ENCODE measurements at regions not wholly inside any gene's neighbourhood (a gene's known extent, or its start where the extent isn't known, plus 50 kb on each side); places are given as distances from the start of the nearest gene placed in this dataset.
"Not testable (repeated sequence)": the region's sequence is repeated elsewhere in the genome, so short reads cannot be mapped to it uniquely, and the experiment has no call there.

DNA sequence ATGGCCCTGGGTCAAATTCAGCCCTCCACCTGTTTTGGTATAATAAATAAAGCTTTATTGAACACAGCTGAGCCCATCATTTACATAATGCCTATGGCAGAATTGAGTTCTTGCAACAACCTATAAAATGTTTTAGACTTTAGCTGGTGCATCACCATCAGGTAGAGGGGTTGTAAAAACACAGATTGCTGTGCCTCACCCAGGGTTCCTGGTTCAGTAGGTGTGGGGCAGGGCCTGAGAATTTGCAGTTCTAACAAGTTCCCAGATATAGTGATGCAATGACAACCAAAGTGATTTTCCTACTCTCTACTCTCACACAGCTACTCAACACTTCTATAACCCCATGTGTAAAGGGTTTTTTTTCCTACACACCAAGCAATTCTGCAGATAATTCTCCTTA lies 120.0 kb upstream of the EGFL6 start:
- TF ChIP-seq, protein P1, sequence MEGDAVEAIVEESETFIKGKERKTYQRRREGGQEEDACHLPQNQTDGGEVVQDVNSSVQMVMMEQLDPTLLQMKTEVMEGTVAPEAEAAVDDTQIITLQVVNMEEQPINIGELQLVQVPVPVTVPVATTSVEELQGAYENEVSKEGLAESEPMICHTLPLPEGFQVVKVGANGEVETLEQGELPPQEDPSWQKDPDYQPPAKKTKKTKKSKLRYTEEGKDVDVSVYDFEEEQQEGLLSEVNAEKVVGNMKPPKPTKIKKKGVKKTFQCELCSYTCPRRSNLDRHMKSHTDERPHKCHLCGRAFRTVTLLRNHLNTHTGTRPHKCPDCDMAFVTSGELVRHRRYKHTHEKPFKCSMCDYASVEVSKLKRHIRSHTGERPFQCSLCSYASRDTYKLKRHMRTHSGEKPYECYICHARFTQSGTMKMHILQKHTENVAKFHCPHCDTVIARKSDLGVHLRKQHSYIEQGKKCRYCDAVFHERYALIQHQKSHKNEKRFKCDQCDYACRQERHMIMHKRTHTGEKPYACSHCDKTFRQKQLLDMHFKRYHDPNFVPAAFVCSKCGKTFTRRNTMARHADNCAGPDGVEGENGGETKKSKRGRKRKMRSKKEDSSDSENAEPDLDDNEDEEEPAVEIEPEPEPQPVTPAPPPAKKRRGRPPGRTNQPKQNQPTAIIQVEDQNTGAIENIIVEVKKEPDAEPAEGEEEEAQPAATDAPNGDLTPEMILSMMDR (IDR thresholded peaks at IDR 0.05; ENCODE audit: insufficient read depth, low read depth, low read length, missing control alignments), result no peak
- no peak overlapping the region for H3K4me3 ChIP-seq (ENCODE audit: low read length)
- DNase-seq (ENCODE audit: low read depth), result no peak

DNA sequence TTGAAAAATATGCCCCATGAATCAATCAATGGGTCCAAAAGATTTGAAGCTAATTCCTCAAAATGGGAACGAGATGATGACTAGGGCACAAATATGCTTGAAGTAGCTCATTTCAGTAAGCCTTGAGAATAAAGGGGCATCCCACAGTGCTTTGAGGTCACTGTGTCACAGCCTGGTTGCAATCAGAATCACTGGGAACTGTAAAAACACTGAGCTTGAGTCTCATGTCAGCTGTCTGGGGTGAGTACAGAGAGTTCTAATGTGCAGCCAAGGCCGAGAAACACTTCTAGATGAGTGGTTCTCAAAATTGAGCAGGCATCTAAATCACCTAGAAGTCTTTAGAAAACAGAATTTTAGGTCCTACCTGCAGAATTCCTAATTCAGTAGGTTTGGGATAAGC lies 120.5 kb upstream of the EGFL6 start:
- no peak overlapping the region for H3K4me3 ChIP-seq (ENCODE audit: low read length)
- TF ChIP-seq, protein P1 (IDR thresholded peaks at IDR 0.05; ENCODE audit: insufficient read depth, low read depth, low read length, missing control alignments), result no peak
- DNase-seq (ENCODE audit: low read depth), result no peak

DNA sequence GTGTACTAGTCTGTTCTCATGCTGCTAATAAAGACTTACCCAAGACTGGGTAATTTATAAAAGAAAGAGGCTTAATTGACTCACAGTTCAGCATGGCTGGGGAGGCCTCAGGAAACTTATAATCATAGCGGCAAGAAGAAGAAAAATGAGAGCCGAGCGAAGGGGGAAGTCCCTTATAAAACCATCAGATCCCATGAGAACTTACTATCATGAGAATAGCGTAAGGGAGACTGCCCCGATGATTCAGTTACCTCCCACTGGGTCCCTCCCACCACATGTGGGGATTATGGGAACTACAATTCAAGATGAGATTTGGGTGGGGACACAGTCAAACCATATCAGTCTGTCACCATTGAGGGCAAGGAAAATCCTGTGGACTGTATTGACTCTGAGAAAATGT lies 121.8 kb upstream of the ATXN3L start:
- not testable (repeated sequence) for DNase-seq (ENCODE audit: low read depth); H3K4me3 ChIP-seq (ENCODE audit: low read length)

DNA sequence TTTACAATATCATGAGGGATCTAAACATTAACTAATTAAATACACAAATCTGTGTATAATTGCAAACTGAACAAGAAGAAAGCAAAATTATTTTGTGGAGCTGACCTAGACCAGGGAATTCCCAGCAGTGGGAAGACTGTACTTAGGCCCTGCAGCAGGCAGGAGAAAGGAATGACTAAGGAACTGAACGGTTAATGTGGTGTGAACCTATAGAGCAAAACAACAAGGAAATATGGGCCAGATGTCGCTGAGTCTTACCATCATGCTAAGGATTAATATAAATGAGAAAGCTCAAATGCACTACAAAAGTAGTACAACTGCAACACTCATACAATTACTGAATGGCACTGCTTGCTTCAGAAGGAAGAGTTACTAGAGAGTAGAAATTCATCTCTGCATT lies 120.3 kb upstream of the ATXN3L start:
- no peak for DNase-seq (ENCODE audit: low read depth)
- TF ChIP-seq, protein P1 (IDR thresholded peaks at IDR 0.05; ENCODE audit: insufficient read depth, low read depth, low read length, missing control alignments), result no peak
- H3K4me3 ChIP-seq (ENCODE audit: low read length), result no peak overlapping the region

DNA sequence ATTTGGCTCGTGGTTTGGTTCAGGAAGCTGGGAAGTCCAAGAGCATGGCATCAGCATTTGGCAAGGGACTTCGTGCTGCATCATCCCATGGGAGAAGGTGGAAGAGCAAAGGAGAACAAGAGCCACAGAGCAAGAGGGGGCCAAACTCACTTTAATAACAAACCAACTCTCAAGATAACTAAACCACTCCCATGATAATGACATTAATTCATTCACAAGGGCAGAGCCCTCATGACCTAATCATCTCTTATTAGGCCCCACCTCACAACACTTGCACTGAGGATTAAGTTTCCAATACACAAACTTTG lies 113.4 kb upstream of the ATXN3L start:
- no peak overlapping the region for H3K4me3 ChIP-seq (ENCODE audit: low read length)
- no peak for DNase-seq (ENCODE audit: low read depth)

DNA sequence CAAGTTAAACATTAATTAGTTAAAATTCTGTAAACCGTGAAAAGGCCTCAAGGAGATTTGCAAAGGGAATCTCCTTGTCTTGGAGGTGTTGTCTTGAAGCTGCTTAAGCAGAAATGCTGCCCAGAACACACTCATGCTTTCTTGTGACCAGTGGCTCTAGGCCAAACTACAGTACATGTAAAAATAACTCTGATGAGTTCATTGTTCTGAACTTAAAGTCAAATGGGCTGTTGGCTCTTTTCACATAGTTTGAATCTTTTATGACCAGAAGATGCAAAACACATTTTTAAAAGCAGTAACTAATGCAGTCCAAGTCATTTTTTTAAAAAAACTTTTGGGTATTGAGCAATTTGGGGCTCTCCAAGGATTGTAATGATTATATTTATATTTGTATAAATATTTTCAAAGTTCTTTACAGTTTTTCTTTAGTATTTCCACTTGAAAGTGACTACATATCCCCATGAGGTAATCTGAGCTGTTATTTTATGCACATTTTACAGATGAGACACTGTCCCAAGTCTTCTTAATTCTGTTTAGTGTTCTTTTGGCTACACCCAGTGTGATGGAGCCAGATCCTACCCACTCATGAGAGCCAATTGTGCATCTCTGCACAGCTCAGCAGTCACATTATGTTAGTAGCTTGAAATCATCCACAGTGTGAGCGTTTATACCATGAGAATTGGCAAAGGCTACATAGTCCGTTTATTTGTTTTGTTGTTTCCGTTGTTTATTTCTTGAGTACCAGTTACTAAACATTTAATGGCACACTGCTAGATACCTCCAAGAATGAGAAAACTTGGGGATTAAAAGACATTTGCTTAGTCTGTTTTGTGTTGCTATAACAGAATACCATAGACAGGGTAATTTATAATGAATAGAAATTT lies 112.8 kb upstream of the ATXN3L start:
- H3K4me3 ChIP-seq (ENCODE audit: low read length), result no peak overlapping the region
- peak; percentile 66 for DNase-seq (ENCODE audit: low read depth)
- TF ChIP-seq, protein P1 (IDR thresholded peaks at IDR 0.05; ENCODE audit: insufficient read depth, low read depth, low read length, missing control alignments), result no peak

More for the DNA sequence above, 113.4 kb upstream of the ATXN3L start:
- TF ChIP-seq, protein P1 (IDR thresholded peaks at IDR 0.05; ENCODE audit: insufficient read depth, low read depth, low read length, missing control alignments), result no peak

DNA sequence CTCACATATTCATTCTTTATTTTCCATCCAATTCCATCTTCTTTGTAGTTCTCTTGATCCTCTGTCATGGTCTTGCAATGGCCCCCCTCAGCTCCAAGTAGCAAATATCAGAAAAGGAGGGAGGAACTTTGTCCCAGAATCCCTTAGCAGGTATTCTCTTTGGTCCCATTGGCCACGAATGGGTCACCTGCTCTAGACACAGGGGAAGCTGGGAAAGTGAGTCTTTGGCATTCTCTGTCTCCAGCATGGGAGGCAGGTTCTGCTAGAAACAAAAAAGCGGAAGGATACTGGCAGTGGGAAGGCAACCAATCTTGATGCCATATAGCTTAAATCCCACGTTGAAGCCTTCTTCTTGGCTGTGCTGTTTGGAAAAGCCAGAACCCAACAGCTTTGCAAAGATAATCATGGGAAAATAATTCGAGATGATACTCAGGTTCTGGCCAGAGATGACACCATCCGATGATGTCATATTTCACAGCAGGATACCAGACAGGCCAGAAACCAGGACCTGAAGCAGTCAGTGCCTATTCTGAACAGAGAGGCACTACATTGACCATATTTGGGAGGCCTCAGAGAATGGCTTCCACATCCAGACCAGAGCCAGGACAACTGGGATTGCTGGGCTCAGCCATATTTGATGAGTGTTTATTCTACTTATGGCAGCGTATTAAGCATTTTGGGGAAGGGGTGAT lies 110.4 kb upstream of the ATXN3L start:
- TF ChIP-seq, protein P1 (IDR thresholded peaks at IDR 0.05; ENCODE audit: insufficient read depth, low read depth, low read length, missing control alignments), result no peak
- DNase-seq (ENCODE audit: low read depth), result no peak
- H3K4me3 ChIP-seq (ENCODE audit: low read length), result no peak overlapping the region
